ENCODE measurements at regions not wholly inside any gene's neighbourhood (a gene's known extent, or its start where the extent isn't known, plus 50 kb on each side); places are given as distances from the start of the nearest gene placed in this dataset.

- peak; percentile 53 for DNase-seq (ENCODE audit: low spot score)
- H3K27me3 Mint-ChIP-seq (ENCODE audit: low read depth): no peaks in the 10 kb centered on the region
- peaks cover 36% of the 10 kb centered on the region for H3K4me1 Mint-ChIP-seq (ENCODE audit: low read depth)
- H3K27ac Mint-ChIP-seq: peak overlapping the region; percentile 71
- peaks cover 5% of the 10 kb centered on the region for H3K36me3 Mint-ChIP-seq (ENCODE audit: low read depth)
- no peaks in the 10 kb centered on the region for H3K9me3 Mint-ChIP-seq
- intact Hi-C loops (cut with micrococcal nuclease): loop anchor here (1.0 kb wide), 4 partner anchors 10 to 151 kb away; no protein-coding TSS in a partner anchor
- H3K4me3 Mint-ChIP-seq (ENCODE audit: low read depth): peak overlapping the region; percentile 62
These were observed 51.1 kb upstream of the EED start for GRCh38 chr11:86193297-86194095.

- Mint-ChIP-seq H3K27me3 (ENCODE audit: low read depth) (no peaks in the 10 kb centered on the region), H3K36me3 (ENCODE audit: low read depth) (peaks cover 5% of the 10 kb centered on the region), H3K4me3 (ENCODE audit: low read depth) (peak overlapping the region; percentile 28), H3K4me1 (ENCODE audit: low read depth) (peaks cover 36% of the 10 kb centered on the region), H3K27ac (peak overlapping the region; percentile 71), H3K9me3 (no peaks in the 10 kb centered on the region)
- intact Hi-C loops (cut with micrococcal nuclease): loop anchor here (1.0 kb wide), 4 partner anchors 9 to 150 kb away; no protein-coding TSS in a partner anchor
- DNase-seq (ENCODE audit: low spot score): no peak
These were observed 51.9 kb upstream of the EED start for GRCh38 chr11:86192519-86193257.

DNA sequence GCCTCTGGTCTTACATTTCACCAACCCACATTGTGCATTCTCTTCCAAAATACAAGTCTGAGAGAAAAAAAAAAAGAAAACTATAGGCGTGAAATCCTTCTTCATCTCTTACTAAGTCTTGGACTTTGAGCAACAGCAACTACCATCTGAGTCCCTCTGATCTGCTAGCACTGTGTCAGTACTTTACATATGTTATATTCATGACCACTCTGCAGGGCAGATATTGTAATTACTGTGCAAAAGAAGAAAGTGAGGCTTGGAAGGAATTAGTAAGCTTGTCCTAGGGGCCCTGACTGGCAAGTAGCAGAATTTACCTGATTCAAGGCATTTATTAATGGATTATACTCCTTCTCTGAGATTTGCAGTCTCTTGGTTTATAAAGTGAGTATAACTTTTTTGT is 52.7 kb upstream of the EED start:
- intact Hi-C loops (cut with micrococcal nuclease): no loop called here
- DNase-seq (ENCODE audit: low spot score): no peak
- peaks cover 34% of the 10 kb centered on the region for H3K4me1 Mint-ChIP-seq (ENCODE audit: low read depth)
- no peak overlapping the region for H3K27ac Mint-ChIP-seq
- no peak overlapping the region for H3K4me3 Mint-ChIP-seq (ENCODE audit: low read depth)
- H3K36me3 Mint-ChIP-seq (ENCODE audit: low read depth): peaks cover 5% of the 10 kb centered on the region
- H3K9me3 Mint-ChIP-seq: no peaks in the 10 kb centered on the region
- H3K27me3 Mint-ChIP-seq (ENCODE audit: low read depth): no peaks in the 10 kb centered on the region

- H3K27me3 Mint-ChIP-seq (ENCODE audit: low read depth): no peaks in the 10 kb centered on the region
- no peak overlapping the region for H3K4me3 Mint-ChIP-seq (ENCODE audit: low read depth)
These were observed 57.5 kb upstream of the EED start for GRCh38 chr11:86187027-86187426.

DNA sequence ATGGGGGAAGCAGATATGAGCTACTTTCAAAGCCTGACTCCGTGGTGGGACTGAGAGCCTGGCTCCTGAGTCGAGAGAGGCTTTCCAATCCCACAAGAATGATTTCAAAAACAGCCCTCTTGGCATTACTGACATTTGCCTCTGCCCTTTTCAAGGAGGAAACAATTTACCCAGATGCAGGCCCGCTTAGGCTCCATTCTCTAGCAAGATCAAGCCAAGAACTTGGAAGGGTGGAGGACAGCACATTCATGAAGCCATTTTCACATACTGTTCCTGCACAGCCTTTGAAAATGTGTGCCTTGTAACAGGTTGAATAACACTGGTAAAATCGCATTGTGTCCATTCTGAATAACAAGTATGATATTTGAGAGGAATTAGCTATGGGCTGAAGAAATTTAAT is 58.2 kb upstream of the EED start:
- Mint-ChIP-seq H3K4me1 (ENCODE audit: low read depth) (peaks cover 20% of the 10 kb centered on the region), H3K27me3 (ENCODE audit: low read depth) (no peaks in the 10 kb centered on the region), H3K27ac (no peak overlapping the region), H3K4me3 (ENCODE audit: low read depth) (no peak overlapping the region), H3K9me3 (no peaks in the 10 kb centered on the region), H3K36me3 (ENCODE audit: low read depth) (no peaks in the 10 kb centered on the region)
- DNase-seq (ENCODE audit: low spot score): no peak
- intact Hi-C loops (cut with micrococcal nuclease): no loop called here

More at GRCh38 chr11:86187027-86187426, 57.5 kb upstream of the EED start:
- Mint-ChIP-seq H3K36me3 (ENCODE audit: low read depth) (no peaks in the 10 kb centered on the region), H3K4me1 (ENCODE audit: low read depth) (peaks cover 23% of the 10 kb centered on the region), H3K9me3 (no peaks in the 10 kb centered on the region), H3K27ac (no peak overlapping the region)
- intact Hi-C loops (cut with micrococcal nuclease): no loop called here
- no peak for DNase-seq (ENCODE audit: low spot score)

DNA sequence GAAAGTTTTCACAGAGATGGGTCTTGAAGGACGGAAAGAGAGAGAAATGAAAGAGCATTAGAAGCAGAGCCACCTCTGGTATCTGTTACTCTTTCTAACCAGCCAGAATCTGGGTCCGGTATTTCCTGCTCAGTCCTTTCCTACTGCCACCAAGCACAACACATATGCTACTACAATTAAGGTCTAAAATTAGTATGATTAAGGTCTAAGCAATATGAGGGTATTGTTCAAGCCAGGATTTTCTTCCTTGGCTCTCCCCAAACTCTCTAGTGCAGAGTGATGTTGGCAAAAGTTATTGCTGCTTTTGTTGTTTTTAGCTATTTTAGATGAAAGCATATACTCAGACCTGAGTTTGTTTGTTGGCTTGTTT is 59.2 kb upstream of the EED start:
- intact Hi-C loops (cut with micrococcal nuclease): no loop called here
- H3K4me3 Mint-ChIP-seq (ENCODE audit: low read depth): no peak overlapping the region

DNA sequence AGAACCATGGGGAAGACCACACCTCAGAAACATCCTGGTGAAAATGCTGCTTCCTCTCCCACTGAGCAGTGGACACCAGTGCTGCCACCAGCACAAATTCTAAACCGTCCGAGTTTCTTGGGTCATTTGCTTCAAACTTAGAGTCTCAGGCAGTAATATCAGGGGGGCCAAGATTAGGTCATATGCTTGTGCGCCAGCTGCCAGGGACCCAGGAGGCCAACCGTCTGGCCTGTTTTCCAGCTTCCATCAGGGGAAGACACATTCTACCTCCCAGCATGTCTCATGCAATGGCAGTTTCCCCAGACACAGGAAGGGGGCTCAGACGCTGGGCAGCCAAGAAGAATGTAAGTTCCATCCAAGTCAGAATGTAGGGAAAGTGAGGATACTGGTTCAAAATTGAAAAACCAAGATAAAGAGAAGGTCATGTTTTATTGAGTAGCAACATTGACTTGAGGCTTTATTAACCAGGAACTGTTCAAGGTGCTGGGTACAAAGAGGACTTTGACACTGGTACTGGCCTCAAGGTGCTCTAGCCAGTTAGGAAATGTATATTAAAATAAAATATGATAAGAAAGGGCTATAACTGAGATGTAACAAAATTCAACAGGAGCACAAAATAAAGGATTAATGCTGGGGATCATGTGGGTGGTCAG is 59.7 kb upstream of the EED start:
- no peaks in the 10 kb centered on the region for H3K9me3 Mint-ChIP-seq
- intact Hi-C loops (cut with micrococcal nuclease): no loop called here
- H3K4me3 Mint-ChIP-seq (ENCODE audit: low read depth): no peak overlapping the region
- peaks cover 20% of the 10 kb centered on the region for H3K4me1 Mint-ChIP-seq (ENCODE audit: low read depth)
- no peaks in the 10 kb centered on the region for H3K36me3 Mint-ChIP-seq (ENCODE audit: low read depth)
- no peak for DNase-seq (ENCODE audit: low spot score)
- H3K27me3 Mint-ChIP-seq (ENCODE audit: low read depth): no peaks in the 10 kb centered on the region
- peak overlapping the region; percentile 68 for H3K27ac Mint-ChIP-seq

More for the DNA sequence above, 59.2 kb upstream of the EED start:
- Mint-ChIP-seq H3K36me3 (ENCODE audit: low read depth) (no peaks in the 10 kb centered on the region), H3K4me1 (ENCODE audit: low read depth) (peaks cover 20% of the 10 kb centered on the region), H3K9me3 (no peaks in the 10 kb centered on the region), H3K27ac (no peak overlapping the region), H3K27me3 (ENCODE audit: low read depth) (no peaks in the 10 kb centered on the region)
- DNase-seq (ENCODE audit: low spot score): no peak

DNA sequence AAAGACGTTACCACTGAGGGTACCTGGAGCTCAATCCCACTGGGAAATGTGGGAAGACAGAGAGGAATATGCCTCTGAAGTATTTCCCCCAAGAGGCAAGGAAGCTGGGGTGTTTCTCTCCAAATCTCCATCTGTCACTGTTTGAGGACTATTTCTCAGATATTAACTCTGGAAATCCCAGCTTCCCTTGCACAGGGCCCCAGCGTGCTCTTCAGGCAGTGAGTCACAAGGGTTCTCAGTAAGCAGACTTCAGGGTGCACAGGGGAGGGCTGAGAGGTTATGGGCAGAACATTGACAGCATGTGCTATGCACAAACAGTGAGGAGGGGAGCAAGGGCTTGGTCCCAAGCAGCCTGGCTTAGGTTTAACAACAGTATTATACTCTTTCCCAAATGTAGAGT is 60.9 kb upstream of the EED start:
- no peak overlapping the region for H3K27ac Mint-ChIP-seq
- no peaks in the 10 kb centered on the region for H3K27me3 Mint-ChIP-seq (ENCODE audit: low read depth)
- peaks cover 24% of the 10 kb centered on the region for H3K4me1 Mint-ChIP-seq (ENCODE audit: low read depth)
- H3K9me3 Mint-ChIP-seq: peaks cover 7% of the 10 kb centered on the region
- peaks cover 8% of the 10 kb centered on the region for H3K36me3 Mint-ChIP-seq (ENCODE audit: low read depth)
- DNase-seq (ENCODE audit: low spot score): no peak
- no peak overlapping the region for H3K4me3 Mint-ChIP-seq (ENCODE audit: low read depth)
- intact Hi-C loops (cut with micrococcal nuclease): loop anchor here (1.0 to 2.0 kb wide), 4 partner anchors 10 to 117 kb away; no protein-coding TSS in a partner anchor

GRCh38 chr11:86182976-86183584 is 61.5 kb upstream of the EED start:
- no peak overlapping the region for H3K4me3 Mint-ChIP-seq (ENCODE audit: low read depth)
- H3K27me3 Mint-ChIP-seq (ENCODE audit: low read depth): no peaks in the 10 kb centered on the region
- peaks cover 10% of the 10 kb centered on the region for H3K36me3 Mint-ChIP-seq (ENCODE audit: low read depth)
- H3K4me1 Mint-ChIP-seq (ENCODE audit: low read depth): peaks cover 26% of the 10 kb centered on the region
- intact Hi-C loops (cut with micrococcal nuclease): loop anchor here (1.0 to 2.0 kb wide), 4 partner anchors 10 to 116 kb away; no protein-coding TSS in a partner anchor
- H3K27ac Mint-ChIP-seq: no peak overlapping the region
- H3K9me3 Mint-ChIP-seq: peaks cover 7% of the 10 kb centered on the region
- peak; percentile 48 for DNase-seq (ENCODE audit: low spot score)

DNA sequence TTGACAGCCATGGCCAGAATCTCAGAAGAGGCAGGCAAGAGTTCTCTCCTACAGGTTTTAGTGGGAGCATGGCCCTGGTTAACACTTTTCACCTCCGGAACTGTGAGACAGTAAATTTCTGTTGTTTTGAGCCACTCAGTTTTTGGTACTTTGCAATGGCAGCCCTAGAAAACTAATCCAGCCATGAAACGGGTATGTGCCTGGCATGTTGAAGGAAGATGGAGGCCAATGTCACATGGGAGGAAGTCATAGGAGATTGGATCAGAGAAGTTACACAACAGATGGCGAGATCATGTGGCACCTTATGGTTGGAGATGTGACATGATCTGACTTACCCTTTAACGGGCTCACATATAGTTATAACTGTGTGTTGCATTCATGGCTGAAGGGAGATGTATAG is 63.2 kb upstream of the EED start:
- Mint-ChIP-seq H3K4me1 (ENCODE audit: low read depth) (peaks cover 32% of the 10 kb centered on the region), H3K36me3 (ENCODE audit: low read depth) (peaks cover 14% of the 10 kb centered on the region), H3K27ac (no peak overlapping the region), H3K27me3 (ENCODE audit: low read depth) (no peaks in the 10 kb centered on the region), H3K4me3 (ENCODE audit: low read depth) (no peak overlapping the region), H3K9me3 (peaks cover 7% of the 10 kb centered on the region)
- DNase-seq (ENCODE audit: low spot score): no peak
- intact Hi-C loops (cut with micrococcal nuclease): no loop called here

DNA sequence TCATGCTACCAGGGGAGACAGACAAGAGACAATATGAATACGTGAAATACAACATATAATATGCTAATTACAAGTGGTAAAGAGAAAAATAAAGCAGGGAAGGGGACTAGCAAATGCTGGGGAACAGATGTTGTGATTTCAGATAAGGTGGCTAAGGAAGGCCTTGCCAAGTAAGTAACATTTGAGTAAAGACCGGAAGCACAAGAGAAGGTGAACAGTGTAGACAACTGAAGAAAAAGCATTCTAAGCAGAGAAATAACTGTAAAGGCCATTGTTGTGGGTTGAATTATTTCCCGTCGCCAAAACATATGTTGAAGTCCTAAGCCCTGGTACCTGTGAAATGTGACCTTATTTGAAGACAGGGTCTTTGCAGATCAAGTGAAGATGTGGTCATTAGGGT is 63.7 kb upstream of the EED start:
- H3K4me1 Mint-ChIP-seq (ENCODE audit: low read depth): peaks cover 32% of the 10 kb centered on the region
- intact Hi-C loops (cut with micrococcal nuclease): no loop called here
- H3K27me3 Mint-ChIP-seq (ENCODE audit: low read depth): no peaks in the 10 kb centered on the region
- H3K27ac Mint-ChIP-seq: no peak overlapping the region
- no peak for DNase-seq (ENCODE audit: low spot score)
- no peak overlapping the region for H3K4me3 Mint-ChIP-seq (ENCODE audit: low read depth)
- H3K9me3 Mint-ChIP-seq: peaks cover 7% of the 10 kb centered on the region
- H3K36me3 Mint-ChIP-seq (ENCODE audit: low read depth): peaks cover 14% of the 10 kb centered on the region

- H3K4me1 Mint-ChIP-seq (ENCODE audit: low read depth): peaks cover 31% of the 10 kb centered on the region
- intact Hi-C loops (cut with micrococcal nuclease): no loop called here
These were observed 64.1 kb upstream of the EED start for GRCh38 chr11:86180423-86180822.

More at GRCh38 chr11:86180423-86180822, 64.1 kb upstream of the EED start:
- peaks cover 14% of the 10 kb centered on the region for H3K36me3 Mint-ChIP-seq (ENCODE audit: low read depth)
- H3K27ac Mint-ChIP-seq: no peak overlapping the region
- no peak overlapping the region for H3K4me3 Mint-ChIP-seq (ENCODE audit: low read depth)
- no peaks in the 10 kb centered on the region for H3K27me3 Mint-ChIP-seq (ENCODE audit: low read depth)
- DNase-seq (ENCODE audit: low spot score): no peak
- peaks cover 7% of the 10 kb centered on the region for H3K9me3 Mint-ChIP-seq

Data from activated T-helper 2 cell treated with anti-CD3 and anti-CD28 coated beads, Interferon-gamma antibody, Interleukin-2, Interleukin-4, amounts not matched to agents 10 μg/mL and 5 μg/mL and 100 μg/mL, durations not matched to agents 14 hours and 24 hours and 36 hours (primary cell).